Vagina (tissue), 2 donors: ENCODE measurements at regions not wholly inside any gene's neighbourhood (a gene's known extent, or its start where the extent isn't known, plus 50 kb on each side); places are given as distances from the start of the nearest gene placed in this dataset. TPM values are rescaled to one million over a fixed set of nuclear protein-coding genes. Genes with fewer than 3 reads are reported as not detected.
"Not testable (repeated sequence)": the region's sequence is repeated elsewhere in the genome, so short reads cannot be mapped to it uniquely, and the experiment has no call there.

Experiments
- DNase-seq, 2 donors: peaks; one replicate each; pipeline ENCODE4 v3.0.0-alpha.2; 2017; ENCODE audit errors: extremely low spot score in 2 of 2
- H3K27ac ChIP-seq: fragments of 200-600 bp; sonication (generic); one replicate; pipeline ENCODE4 v1.5.1; 2019
- H3K27me3 ChIP-seq: fragments of 200-600 bp; sonication (generic); one replicate; pipeline ENCODE4 v1.5.1; 2019
- H3K36me3 ChIP-seq, 2 donors: fragments of 200-600 bp; sonication (generic); one replicate each; pipeline ENCODE4 v1.5.1; 2017 to 2019
- H3K4me1 ChIP-seq: fragments of 200-600 bp; sonication (generic); one replicate; pipeline ENCODE4 v1.5.1; 2019
- H3K4me3 ChIP-seq, 2 donors: fragments of 200-600 bp; sonication (generic); 1 replicate in 1 of 2; 2 replicates in 1 of 2; pipeline ENCODE4 v1.5.1; 2016 to 2019
- H3K9me3 ChIP-seq: fragments of 200-600 bp; sonication (generic); one replicate; pipeline ENCODE4 v1.5.1; 2019
- intact Hi-C: fragments of 100-400 bp; cut with DNase I; formaldehyde crosslinking; loops from one replicate; pipeline ENCODE4 v1.15.1; 2023
- small RNA-seq: library from RNA; depleted of rRNA; stranded (forward); fragments of <200 nt; gene quantifications from one replicate; pipeline ENCODE3, GENCODE V24; 2016

DNA sequence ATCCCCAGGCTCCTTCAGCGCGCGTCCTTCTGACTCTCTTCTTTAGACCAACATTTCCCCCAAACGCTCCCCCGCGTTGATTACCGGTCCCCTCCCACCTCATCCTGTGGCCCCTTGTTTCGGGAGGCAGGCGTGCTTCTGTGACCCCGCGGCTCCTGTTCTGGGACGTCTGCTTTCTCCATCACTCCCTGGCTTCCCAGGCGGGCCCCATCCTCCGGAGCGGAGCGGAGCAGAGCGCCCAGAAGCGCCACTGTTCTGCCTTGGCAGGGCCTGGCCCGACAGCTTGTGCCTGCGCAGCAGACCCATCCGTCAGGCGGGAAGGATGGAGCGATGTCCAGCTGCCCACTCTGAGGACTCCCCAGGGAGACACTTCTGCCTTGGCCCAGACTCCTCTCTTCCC, 1689.8 kb upstream of the DEFB115 start:
- H3K27ac ChIP-seq, intact Hi-C loops, H3K4me1 ChIP-seq, H3K9me3 ChIP-seq, H3K27me3 ChIP-seq, H3K36me3 ChIP-seq, H3K4me3 ChIP-seq: not testable (repeated sequence)
- DNase-seq = peak in 1 of 2 donors; percentile 6

DNA sequence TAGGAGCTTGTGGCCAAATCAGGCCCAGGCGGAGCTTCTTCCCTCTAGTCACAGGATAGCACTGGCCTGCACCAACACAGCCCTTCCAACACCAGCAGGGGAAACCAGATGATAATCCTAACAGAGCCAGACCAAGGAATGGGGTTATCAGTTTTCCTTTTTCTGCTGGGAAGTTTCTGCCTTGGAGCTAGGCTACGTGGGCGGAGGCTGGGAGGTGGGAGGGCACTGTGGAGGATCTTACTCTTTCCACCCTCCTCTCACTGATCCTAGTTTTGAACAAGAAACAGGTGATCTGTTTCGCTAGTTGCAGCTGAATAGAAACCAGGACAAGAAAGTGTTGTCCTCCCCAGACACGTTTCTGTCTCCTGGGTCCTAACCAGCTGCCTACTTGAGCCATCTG, 1687.3 kb upstream of the DEFB115 start:
- H3K27ac ChIP-seq, H3K9me3 ChIP-seq, intact Hi-C loops, H3K4me3 ChIP-seq, H3K36me3 ChIP-seq, H3K4me1 ChIP-seq, DNase-seq, H3K27me3 ChIP-seq: not testable (repeated sequence)

DNA sequence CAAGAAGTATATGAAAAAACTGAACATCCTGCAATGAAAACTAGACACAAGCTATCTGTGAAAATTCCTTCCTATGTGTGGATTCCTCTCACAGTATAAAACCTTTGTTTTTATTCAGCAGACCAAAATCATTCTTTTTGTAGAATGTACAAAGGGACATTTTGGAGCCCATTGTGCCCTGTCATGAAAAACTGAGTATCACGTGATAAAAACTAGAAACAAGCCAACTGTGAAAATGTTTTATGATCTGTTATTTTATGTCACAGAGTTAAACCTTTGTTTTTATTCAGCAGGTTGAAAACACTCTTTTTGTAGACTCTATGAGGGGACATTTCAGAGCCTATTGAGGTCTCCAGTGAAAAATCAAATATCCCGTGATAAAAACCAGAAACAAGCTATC, 1667.9 kb upstream of the DEFB115 start:
- DNase-seq, H3K9me3 ChIP-seq, H3K4me1 ChIP-seq, H3K27me3 ChIP-seq, H3K36me3 ChIP-seq, intact Hi-C loops, H3K27ac ChIP-seq, H3K4me3 ChIP-seq: not testable (repeated sequence)

DNA sequence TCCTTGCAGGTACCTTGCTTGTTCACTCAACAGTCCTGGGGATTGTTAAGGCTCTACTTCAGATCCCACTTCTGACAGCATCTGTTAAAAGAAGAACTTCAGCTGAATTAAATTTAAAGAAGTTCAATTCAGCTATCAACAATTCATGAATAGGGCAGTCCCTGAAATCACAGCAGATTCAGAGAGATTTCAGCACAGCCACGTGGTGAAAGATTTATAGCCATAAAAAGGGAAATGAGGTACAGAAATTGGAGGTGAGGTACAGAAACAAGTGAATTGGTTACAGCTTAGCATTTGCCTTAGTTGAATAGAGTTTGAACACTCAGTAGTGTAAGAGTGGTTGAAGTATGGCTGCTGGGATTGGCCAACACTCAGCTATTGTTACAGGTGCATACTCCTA, 1653.3 kb upstream of the DEFB115 start:
- H3K9me3 ChIP-seq, H3K36me3 ChIP-seq, H3K4me1 ChIP-seq, DNase-seq, H3K4me3 ChIP-seq, H3K27me3 ChIP-seq, H3K27ac ChIP-seq, intact Hi-C loops: not testable (repeated sequence)

DNA sequence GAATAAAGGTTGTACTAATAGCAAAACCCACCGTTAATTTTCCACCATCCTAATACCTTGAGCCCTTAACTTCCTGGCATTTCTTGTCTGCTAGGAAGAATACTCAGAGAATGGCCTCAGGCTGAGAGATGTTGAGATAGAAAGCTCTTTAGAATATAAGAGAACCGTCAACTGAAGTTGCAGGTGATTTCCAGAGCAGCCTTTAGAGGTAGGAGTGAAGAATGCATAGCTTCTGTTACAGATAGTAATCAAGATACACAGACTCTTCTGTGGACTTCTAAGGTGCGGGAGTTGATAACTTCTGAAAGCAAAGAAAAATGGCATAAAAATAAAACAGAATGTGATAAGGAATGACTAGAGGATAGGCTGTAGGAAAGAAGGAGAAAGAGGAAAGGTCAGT, 1651.3 kb upstream of the DEFB115 start:
- H3K4me1 ChIP-seq, H3K9me3 ChIP-seq, H3K4me3 ChIP-seq, DNase-seq, H3K36me3 ChIP-seq, H3K27ac ChIP-seq, intact Hi-C loops, H3K27me3 ChIP-seq: not testable (repeated sequence)

DNA sequence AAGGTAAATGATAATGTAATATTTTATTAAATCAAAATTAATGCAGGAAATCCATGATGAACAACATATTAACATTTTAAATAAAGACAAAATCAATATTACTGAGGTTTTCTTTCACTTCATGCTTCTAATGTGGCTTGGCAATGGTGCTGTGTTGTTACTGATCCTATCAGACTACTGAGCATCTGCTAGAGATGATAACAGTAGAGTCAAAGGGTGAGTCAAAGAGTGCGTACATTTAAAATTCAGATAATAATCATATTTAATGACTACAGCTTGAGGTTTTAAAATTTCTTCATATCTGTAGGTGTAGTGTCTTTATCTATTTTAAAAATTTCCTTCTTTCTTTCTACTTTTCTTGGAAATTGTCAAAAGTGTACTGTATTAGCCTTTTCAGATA, 1628.1 kb upstream of the DEFB115 start:
- not testable (repeated sequence) for H3K27ac ChIP-seq

More for the DNA sequence above, 1628.1 kb upstream of the DEFB115 start:
- H3K36me3 ChIP-seq, intact Hi-C loops, DNase-seq, H3K4me3 ChIP-seq, H3K4me1 ChIP-seq, H3K27me3 ChIP-seq, H3K9me3 ChIP-seq: not testable (repeated sequence)

Small RNA genes lying in the stretch of these regions (small RNA-seq; reads per million reads assigned to genes)
- gene RF00002 (not detected), gene RF00019 (not detected)
